HFF-Myc (cell line): ENCODE measurements at regions not wholly inside any gene's neighbourhood (a gene's known extent, or its start where the extent isn't known, plus 50 kb on each side); places are given as distances from the start of the nearest gene placed in this dataset.

ENCODE experiments used
- DNase-seq: peaks from one replicate; pipeline ENCODE4 v3.0.0-alpha.2; 2011; ENCODE audit warnings: low read depth; ENCODE audit errors: extremely low read depth
- H3K4me3 ChIP-seq: replicated peaks from 2 replicates; pipeline ENCODE4 v1.5.1; 2011; ENCODE audit warnings: low read depth, mild to moderate bottlenecking, control low read depth, low read length
- CTCF ChIP-seq: IDR thresholded peaks from 2 replicates; pipeline ENCODE4 v1.5.1; 2012; ENCODE audit warnings: mild to moderate bottlenecking, low read depth, low read length, control low read depth; ENCODE audit errors: missing control alignments

GRCh38 chr18:25604894-25605597 lies 253.1 kb upstream of the ZNF521 start:
- DNase-seq: no peak
- TF ChIP-seq CTCF: no peak

GRCh38 chr18:25604196-25604893 lies 252.4 kb upstream of the ZNF521 start:
- TF ChIP-seq CTCF: no peak
- no peak for DNase-seq
- no peak overlapping the region for H3K4me3 ChIP-seq

More at GRCh38 chr18:25604894-25605597, 253.1 kb upstream of the ZNF521 start:
- H3K4me3 ChIP-seq: no peak overlapping the region

GRCh38 chr18:25599443-25599842 lies 247.5 kb upstream of the ZNF521 start:
- TF ChIP-seq CTCF: no peak
- DNase-seq: no peak
- no peak overlapping the region for H3K4me3 ChIP-seq

GRCh38 chr18:25597476-25597875 lies 245.5 kb upstream of the ZNF521 start:
- no peak overlapping the region for H3K4me3 ChIP-seq

GRCh38 chr18:25595274-25596060 lies 243.5 kb upstream of the ZNF521 start:
- no peak for TF ChIP-seq CTCF
- DNase-seq: no peak
- no peak overlapping the region for H3K4me3 ChIP-seq

More at GRCh38 chr18:25597476-25597875, 245.5 kb upstream of the ZNF521 start:
- no peak for TF ChIP-seq CTCF
- no peak for DNase-seq

- H3K4me3 ChIP-seq: no peak overlapping the region
- TF ChIP-seq CTCF: no peak
- DNase-seq: no peak
Measured at GRCh38 chr18:25594351-25594750, 242.4 kb upstream of the ZNF521 start.
